C4-2B (cell line): ENCODE measurements at regions not wholly inside any gene's neighbourhood (a gene's known extent, or its start where the extent isn't known, plus 50 kb on each side); places are given as distances from the start of the nearest gene placed in this dataset.

Experiments
- H3K27ac ChIP-seq: fragments of 450-650 bp; 2 replicates; pipeline ENCODE4 v1.5.1; 2017
- ZFX ChIP-seq: fragments of 450-650 bp; IDR thresholded peaks from 2 replicates; pipeline ENCODE4 v1.6.1; 2017
- TF ChIP-seq, protein P1 (sequence below): fragments of 450-650 bp; conservative IDR thresholded peaks from 2 replicates; pipeline ENCODE4 v1.5.1; 2017; ENCODE audit warnings: mild to moderate bottlenecking

DNA sequence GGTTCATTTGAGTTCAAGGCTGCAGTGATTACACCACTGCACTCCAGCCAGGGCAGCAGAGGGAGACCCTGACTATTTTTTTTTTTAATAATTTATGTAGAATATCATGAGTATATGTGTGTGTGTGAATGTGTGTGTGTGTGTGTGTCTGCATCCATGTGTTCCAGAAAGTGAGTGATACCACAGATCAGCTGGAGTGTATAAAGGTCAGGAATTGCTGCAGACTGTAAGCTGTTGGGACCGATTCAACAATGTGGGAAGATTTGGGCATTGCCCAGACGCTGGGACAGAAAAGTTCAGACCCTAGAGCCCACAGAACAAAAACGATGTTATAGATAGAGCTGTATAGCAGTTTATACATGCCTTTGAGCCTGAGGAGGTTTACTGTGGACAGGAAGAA lies 435.6 kb downstream of the CCSER2 start:
- H3K27ac ChIP-seq = no peak overlapping the region
- TF ChIP-seq, protein P1, sequence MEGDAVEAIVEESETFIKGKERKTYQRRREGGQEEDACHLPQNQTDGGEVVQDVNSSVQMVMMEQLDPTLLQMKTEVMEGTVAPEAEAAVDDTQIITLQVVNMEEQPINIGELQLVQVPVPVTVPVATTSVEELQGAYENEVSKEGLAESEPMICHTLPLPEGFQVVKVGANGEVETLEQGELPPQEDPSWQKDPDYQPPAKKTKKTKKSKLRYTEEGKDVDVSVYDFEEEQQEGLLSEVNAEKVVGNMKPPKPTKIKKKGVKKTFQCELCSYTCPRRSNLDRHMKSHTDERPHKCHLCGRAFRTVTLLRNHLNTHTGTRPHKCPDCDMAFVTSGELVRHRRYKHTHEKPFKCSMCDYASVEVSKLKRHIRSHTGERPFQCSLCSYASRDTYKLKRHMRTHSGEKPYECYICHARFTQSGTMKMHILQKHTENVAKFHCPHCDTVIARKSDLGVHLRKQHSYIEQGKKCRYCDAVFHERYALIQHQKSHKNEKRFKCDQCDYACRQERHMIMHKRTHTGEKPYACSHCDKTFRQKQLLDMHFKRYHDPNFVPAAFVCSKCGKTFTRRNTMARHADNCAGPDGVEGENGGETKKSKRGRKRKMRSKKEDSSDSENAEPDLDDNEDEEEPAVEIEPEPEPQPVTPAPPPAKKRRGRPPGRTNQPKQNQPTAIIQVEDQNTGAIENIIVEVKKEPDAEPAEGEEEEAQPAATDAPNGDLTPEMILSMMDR = no peak
- no peak for TF ChIP-seq ZFX

DNA sequence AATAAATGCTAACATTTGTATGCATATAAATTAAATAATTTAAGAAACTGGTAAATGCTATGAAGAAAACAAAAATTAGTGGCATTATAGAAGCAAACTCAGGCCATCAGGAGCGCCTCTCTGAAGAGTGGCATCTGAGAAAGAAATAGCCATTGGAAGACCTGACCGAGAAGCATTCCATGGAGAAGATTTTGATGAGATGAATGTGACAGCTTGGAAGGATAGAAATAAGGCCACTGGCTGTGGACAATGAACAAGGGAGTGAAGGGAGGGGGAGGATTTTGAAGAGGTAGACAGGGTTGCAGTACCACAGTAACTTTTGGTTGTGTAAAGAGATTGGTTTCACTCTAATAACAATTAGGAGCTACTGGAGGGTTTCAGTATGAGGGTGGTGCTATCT lies 436.7 kb downstream of the CCSER2 start:
- no peak overlapping the region for H3K27ac ChIP-seq
- TF ChIP-seq ZFX = no peak
- TF ChIP-seq, protein P1 = no peak

DNA sequence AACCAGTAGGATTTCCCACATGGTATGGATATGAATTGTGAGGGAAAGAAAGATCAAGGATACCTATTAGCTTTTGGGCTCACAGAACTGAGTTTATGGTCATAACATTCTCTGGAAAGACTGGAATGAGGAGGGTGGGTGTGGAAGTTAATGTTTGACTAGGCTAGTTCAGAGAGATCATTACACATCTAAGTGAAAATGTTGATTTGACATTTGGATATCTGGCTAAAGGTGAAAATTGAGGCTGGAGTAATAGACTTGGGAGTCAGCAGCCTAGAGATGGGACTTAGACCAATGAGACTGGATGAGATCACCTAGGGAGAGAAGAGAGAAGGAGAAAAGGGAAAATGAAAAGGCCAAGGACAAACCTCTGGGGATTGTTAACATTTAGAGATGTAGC lies 437.3 kb downstream of the CCSER2 start:
- no peak overlapping the region for H3K27ac ChIP-seq
- TF ChIP-seq, protein P1 = no peak
- TF ChIP-seq ZFX = no peak

DNA sequence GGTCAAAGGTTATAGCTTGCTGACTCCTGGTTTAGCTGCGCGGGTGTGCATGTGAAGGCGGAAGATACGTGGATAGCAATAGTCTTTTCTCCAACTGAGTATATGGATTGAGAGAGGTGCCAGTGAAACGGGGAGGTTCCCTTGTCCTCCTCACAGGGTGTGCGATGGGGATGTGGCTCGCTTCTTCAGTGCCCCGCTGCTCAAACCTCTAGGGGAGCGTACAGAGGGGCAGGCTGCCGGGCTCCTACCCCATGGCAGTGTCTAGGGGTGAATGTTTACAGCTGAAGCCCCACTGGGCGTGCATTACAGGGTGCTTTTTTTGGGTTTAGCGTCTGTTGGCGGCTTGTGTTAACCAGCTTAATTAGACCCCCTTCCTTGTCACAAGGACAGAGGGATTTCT lies 438.5 kb downstream of the CCSER2 start:
- TF ChIP-seq ZFX = no peak
- TF ChIP-seq, protein P1 = no peak

DNA sequence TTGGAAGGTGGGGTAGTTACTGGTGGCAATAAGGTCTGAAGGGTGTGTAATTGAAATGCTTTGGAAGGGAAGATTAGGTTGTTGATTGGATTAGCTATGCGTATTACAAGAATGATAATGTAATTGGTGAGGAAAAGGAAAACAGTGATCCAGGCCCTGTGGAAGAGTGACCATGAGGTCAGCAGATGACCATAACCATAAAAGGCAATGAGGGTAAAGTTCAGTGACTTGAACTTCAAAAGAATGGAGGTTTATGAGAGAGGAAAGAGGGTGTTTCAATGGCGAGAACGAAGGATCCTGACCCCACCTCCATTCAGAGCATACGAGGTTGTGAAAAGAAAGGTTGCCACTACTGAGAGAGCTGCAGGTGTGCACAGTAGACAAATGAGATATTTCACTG lies 439.7 kb downstream of the CCSER2 start:
- TF ChIP-seq, protein P1 = no peak
- TF ChIP-seq ZFX = no peak
- no peak overlapping the region for H3K27ac ChIP-seq

More for the DNA sequence above, 438.5 kb downstream of the CCSER2 start:
- H3K27ac ChIP-seq = no peak overlapping the region

DNA sequence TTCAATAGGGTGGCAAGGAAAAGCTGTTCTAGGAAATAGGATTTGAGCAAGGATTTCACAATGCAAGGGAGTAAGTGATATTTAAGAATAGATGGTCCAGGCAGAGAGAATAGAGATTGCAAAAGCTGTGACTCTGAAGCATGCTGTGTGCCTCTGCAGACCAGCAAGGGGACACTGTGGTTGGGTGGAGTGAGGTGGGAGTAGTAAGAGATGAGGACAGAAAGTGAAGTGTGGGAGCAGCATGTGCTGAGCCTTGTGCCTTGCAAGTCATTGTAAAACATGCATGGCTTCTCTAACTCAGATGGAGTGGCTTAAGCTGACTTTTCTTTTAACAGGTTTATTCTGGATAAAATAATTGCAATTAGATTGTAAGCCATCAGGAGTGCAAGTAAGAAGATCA lies 442.4 kb downstream of the CCSER2 start:
- no peak for TF ChIP-seq ZFX
- TF ChIP-seq, protein P1 = no peak
- H3K27ac ChIP-seq = no peak overlapping the region

DNA sequence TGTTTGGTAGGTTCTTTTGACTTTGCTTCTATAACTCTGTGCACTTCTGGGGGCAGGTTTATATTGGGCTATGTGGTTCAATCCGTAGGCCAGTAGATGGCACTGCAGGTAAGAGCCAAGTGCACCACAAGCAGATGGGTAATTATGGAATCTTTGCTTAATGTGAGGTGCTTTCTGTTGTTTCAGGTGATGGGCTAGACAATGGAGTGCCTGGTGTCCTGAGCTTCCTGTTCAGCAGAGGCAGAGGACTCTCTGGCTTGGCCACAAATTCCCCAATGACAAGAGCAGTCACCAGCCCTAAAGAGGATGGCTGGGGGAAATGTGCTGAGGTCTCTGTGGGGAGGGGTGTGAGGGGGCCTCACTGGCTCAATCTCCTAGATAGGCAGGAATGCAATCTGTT lies 455.0 kb downstream of the CCSER2 start:
- H3K27ac ChIP-seq = no peak overlapping the region
- TF ChIP-seq ZFX = no peak
- TF ChIP-seq, protein P1 = peak; percentile 73
